GM06990 (cell line): ENCODE measurements at regions not wholly inside any gene's neighbourhood (a gene's known extent, or its start where the extent isn't known, plus 50 kb on each side); places are given as distances from the start of the nearest gene placed in this dataset.

Experiments
- DNase-seq: peaks from one replicate; pipeline ENCODE4 v3.0.0-alpha.2; 2011; ENCODE audit not compliant: insufficient read length; ENCODE audit errors: extremely low read depth
- H3K27me3 ChIP-seq: replicated peaks from 2 replicates; pipeline ENCODE4 v1.6.0; 2011; ENCODE audit warnings: low read length; ENCODE audit not compliant: control insufficient read depth, insufficient read depth
- H3K36me3 ChIP-seq: 2 replicates; pipeline ENCODE4 v1.5.1; 2011; ENCODE audit warnings: low read length; ENCODE audit not compliant: control insufficient read depth, insufficient read depth
- H3K4me3 ChIP-seq: replicated peaks from 2 replicates; pipeline ENCODE4 v1.5.1; 2011; ENCODE audit warnings: low read depth, mild to moderate bottlenecking, control low read depth, low read length
- CTCF ChIP-seq: IDR thresholded peaks from 2 replicates; pipeline ENCODE4 v1.5.1; 2011; ENCODE audit warnings: low read length, control low read depth, mild to moderate bottlenecking, inconsistent platforms; ENCODE audit not compliant: insufficient read depth, poor library complexity, severe bottlenecking

GRCh38 chr5:126355940-126356339 is 67.3 kb upstream of the GRAMD2B start:
- no peak for TF ChIP-seq CTCF
- Histone ChIP-seq H3K36me3 (no peaks in the 10 kb centered on the region), H3K4me3 (no peak overlapping the region), H3K27me3 (no peaks in the 10 kb centered on the region)
- DNase-seq, result no peak

- TF ChIP-seq CTCF, result no peak
- DNase-seq, result no peak
- Histone ChIP-seq H3K4me3 (no peak overlapping the region), H3K27me3 (no peaks in the 10 kb centered on the region), H3K36me3 (no peaks in the 10 kb centered on the region)
Measured at GRCh38 chr5:126357585-126358342, 65.4 kb upstream of the GRAMD2B start.

GRCh38 chr5:126358525-126358924 is 64.7 kb upstream of the GRAMD2B start:
- no peaks in the 10 kb centered on the region for H3K27me3 ChIP-seq
- no peak for TF ChIP-seq CTCF
- no peak overlapping the region for H3K4me3 ChIP-seq
- H3K36me3 ChIP-seq, result no peaks in the 10 kb centered on the region
- DNase-seq, result peak; percentile 70

GRCh38 chr5:126359884-126360283 is 63.3 kb upstream of the GRAMD2B start:
- Histone ChIP-seq H3K36me3 (no peaks in the 10 kb centered on the region), H3K27me3 (no peaks in the 10 kb centered on the region), H3K4me3 (peak overlapping the region; percentile 29; the same call in 1 of the 2 replicates)
- TF ChIP-seq CTCF, result no peak
- DNase-seq, result no peak

GRCh38 chr5:126360467-126360866 is 62.7 kb upstream of the GRAMD2B start:
- no peak for DNase-seq

More at GRCh38 chr5:126360467-126360866, 62.7 kb upstream of the GRAMD2B start:
- no peaks in the 10 kb centered on the region for H3K36me3 ChIP-seq
- peak overlapping the region; percentile 29; the same call in 1 of the 2 replicates for H3K4me3 ChIP-seq
- TF ChIP-seq CTCF, result no peak
- H3K27me3 ChIP-seq, result no peaks in the 10 kb centered on the region
